GM12878 (cell line): ENCODE measurements at regions not wholly inside any gene's neighbourhood (a gene's known extent, or its start where the extent isn't known, plus 50 kb on each side); places are given as distances from the start of the nearest gene placed in this dataset.

ENCODE experiments used
- ATAC-seq: fragments of 200-7000 bp; cut with Tn5 transposase; 3 replicates; pipeline ENCODE4 v1.9.1; 2020; ENCODE audit warnings: mild to moderate bottlenecking, moderate library complexity
- BruUV-seq: library from RNA; stranded (reverse); fragments of 400-500 nt; replicated peaks from 2 replicates; lab custom pipeline; 2021; lab: Mats Ljungman, UMichigan
- CTCF ChIA-PET: fragments of 300-600 bp; sonication (Branson Sonifier 250); formaldehyde crosslinking; extraction: SDS; loops from one replicate; lab custom pipeline; 2021; ENCODE audit warnings: inconsistent platforms; lab: Yijun Ruan, JAX
- POLR2A ChIA-PET: fragments of 350-600 bp; formaldehyde crosslinking; extraction: SDS; loops from one replicate; lab custom pipeline; 2021; ENCODE audit warnings: inconsistent platforms; lab: Charles Lee
- RAD21 ChIA-PET: fragments of 300-600 bp; sonication (Branson Sonifier 250); formaldehyde crosslinking; loops from one replicate; lab custom pipeline; 2023; ENCODE audit warnings: antibody characterized with exemption; ENCODE audit not compliant: unreplicated experiment; lab: Charles Lee
- SMC1A ChIA-PET: fragments of 300-600 bp; sonication (Branson Sonifier 250); formaldehyde crosslinking; loops from one replicate; lab custom pipeline; 2023; ENCODE audit not compliant: unreplicated experiment, uncharacterized antibody; lab: Charles Lee
- DNase-seq: peaks from one replicate; pipeline ENCODE4 v3.0.0-alpha.2; 2011; ENCODE audit warnings: low read depth, low spot score
- FAIRE-seq: peaks from 3 replicates; lab custom pipeline; 2011; peaks lifted over from hg19 to GRCh38; lab: Jason Lieb, UNC
- H2AFZ ChIP-seq: 2 replicates; pipeline ENCODE4 v1.6.0; 2011; ENCODE audit warnings: low read depth, low read length, control low read depth; ENCODE audit not compliant: control insufficient read depth
- H3K27ac ChIP-seq: 2 replicates; pipeline ENCODE4 v1.5.1; 2011; ENCODE audit warnings: control low read depth; ENCODE audit not compliant: control insufficient read depth, insufficient read depth
- H3K27me3 ChIP-seq, 2 experiments: replicated peaks in 1 of 2; 2 replicates each; pipeline versions ENCODE4 v1.6.0 to v1.6.1; 2011; ENCODE audit warnings: low read length in 1 of 2; ENCODE audit not compliant: control insufficient read depth in 2 of 2, insufficient read depth in 2 of 2
- H3K36me3 ChIP-seq, 2 experiments: 2 replicates each; pipeline ENCODE4 v1.5.1; 2011; ENCODE audit warnings: low read length in 1 of 2; ENCODE audit not compliant: control insufficient read depth in 2 of 2, insufficient read depth in 2 of 2
- H3K4me1 ChIP-seq: 2 replicates; pipeline ENCODE4 v1.6.1; 2011; ENCODE audit warnings: mild to moderate bottlenecking, low read length, moderate library complexity, mixed read lengths; ENCODE audit not compliant: control insufficient read depth, insufficient read depth
- H3K4me2 ChIP-seq: 2 replicates; pipeline ENCODE4 v1.6.0; 2011; ENCODE audit warnings: control low read depth; ENCODE audit not compliant: control insufficient read depth, insufficient read depth
- H3K4me3 ChIP-seq: fragments of 200-600 bp; sonication (generic); 2 replicates; pipeline ENCODE4 v1.5.1; 2016
- H3K79me2 ChIP-seq: 2 replicates; pipeline ENCODE4 v1.6.0; 2011; ENCODE audit warnings: low read length; ENCODE audit not compliant: control insufficient read depth, insufficient read depth
- H3K9ac ChIP-seq: 2 replicates; pipeline ENCODE4 v1.8.0; 2011; ENCODE audit warnings: low read length, control low read depth, mixed read lengths; ENCODE audit not compliant: control insufficient read depth, insufficient read depth
- H3K9me3 ChIP-seq: replicated peaks from 3 replicates; pipeline ENCODE4 v1.5.1; 2011; ENCODE audit warnings: mild to moderate bottlenecking, low read length; ENCODE audit not compliant: control insufficient read depth, insufficient read depth
- H4K20me1 ChIP-seq: 2 replicates; pipeline ENCODE4 v1.6.0; 2011; ENCODE audit not compliant: control insufficient read depth, insufficient read depth
- ASH2L ChIP-seq: fragments of 300-600, 200-600 bp; sonication (generic); IDR thresholded peaks from 2 replicates; pipeline ENCODE4 v1.6.1; 2017; ENCODE audit warnings: low read depth, mild to moderate bottlenecking, borderline replicate concordance
- NFYB ChIP-seq: IDR thresholded peaks from 2 replicates; pipeline ENCODE4 v1.6.1; 2011; ENCODE audit warnings: low read depth, mild to moderate bottlenecking, low read length, improper control_type of control experiment, moderate library complexity; ENCODE audit not compliant: insufficient read depth
- PAX5 ChIP-seq: IDR thresholded peaks from 2 replicates; pipeline ENCODE4 v1.6.1; 2011; ENCODE audit warnings: low read depth, low read length, borderline replicate concordance
- RCOR1 ChIP-seq: conservative IDR thresholded peaks from 2 replicates; pipeline ENCODE4 v1.6.1; 2012; ENCODE audit warnings: low read depth, low read length, improper control_type of control experiment
- RUNX3 ChIP-seq: IDR thresholded peaks from 2 replicates; pipeline ENCODE4 v1.6.1; 2012; ENCODE audit warnings: low read length, inconsistent platforms
- SKIL ChIP-seq: fragments of 450-650 bp; IDR thresholded peaks from 2 replicates; pipeline ENCODE4 v1.6.1; 2017; ENCODE audit warnings: mild to moderate bottlenecking, low read depth, inconsistent platforms; ENCODE audit not compliant: poor library complexity, severe bottlenecking
- TAF1 ChIP-seq: IDR thresholded peaks from 2 replicates; pipeline ENCODE4 v1.6.1; 2011; ENCODE audit warnings: mild to moderate bottlenecking, low read depth, low read length, borderline replicate concordance
- ZNF274 ChIP-seq: IDR thresholded peaks from one replicate; pipeline ENCODE4 v1.8.0; 2011; ENCODE audit not compliant: insufficient read length, insufficient read depth
- WGBS: methylation state at CpG from one replicate; pipeline ENCODE4 v1.1.6; 2016; ENCODE audit warnings: low lambda C conversion rate; ENCODE audit not compliant: insufficient replicate concordance, insufficient coverage; ENCODE audit errors: missing lambda C conversion rate; 5-methylcytosine and 5-hydroxymethylcytosine counted together
- in situ Hi-C: fragments of 300-500 bp; cut with MboI; formaldehyde crosslinking; loops from 9 replicates; pipeline ENCODE4 v1.14.3; 2018; ENCODE audit warnings: mixed read lengths
- intact Hi-C: fragments of 100-400 bp; cut with micrococcal nuclease; formaldehyde crosslinking; loops from one replicate; pipeline ENCODE4 v1.14.2; 2022; ENCODE audit not compliant: unreplicated experiment
- TF ChIP-seq, protein P1 (sequence below): IDR thresholded peaks from 2 replicates; pipeline ENCODE4 v1.6.1; 2012; ENCODE audit warnings: low read depth, low read length, improper control_type of control experiment
- TF ChIP-seq, protein P2 (sequence below): fragments of 450-650 bp; IDR thresholded peaks from 2 replicates; pipeline ENCODE4 v1.6.1; 2018; ENCODE audit warnings: borderline replicate concordance, mild to moderate bottlenecking; ENCODE audit not compliant: partially characterized antibody

DNA sequence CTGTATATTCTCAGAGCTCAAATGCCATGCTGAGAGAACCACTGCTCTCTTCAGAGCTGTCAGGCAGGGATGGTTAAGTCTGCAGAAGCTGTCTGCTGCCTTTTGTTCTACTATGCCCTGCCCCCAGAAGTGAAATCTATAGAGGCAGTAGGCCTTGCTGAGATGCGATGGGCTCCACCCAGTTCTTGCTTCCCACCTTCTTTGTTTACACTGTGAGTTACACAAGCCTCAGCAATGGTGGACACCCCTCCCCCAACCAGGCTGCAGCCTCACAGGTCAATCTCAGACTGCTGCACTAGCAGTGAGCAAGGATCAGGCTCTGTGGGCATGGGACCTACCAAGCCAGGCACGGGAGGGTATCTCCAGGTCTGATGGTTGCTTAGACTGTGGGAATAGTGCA, 271.6 kb downstream of the CENPC start:
- H3K36me3 ChIP-seq, result no peaks in the 10 kb centered on the region
- no peaks in the 10 kb centered on the region for H3K79me2 ChIP-seq
- H4K20me1 ChIP-seq, result no peaks in the 10 kb centered on the region
- H3K27me3 ChIP-seq, result no peaks in the 10 kb centered on the region
- intact Hi-C loops (no loop called here), in situ Hi-C loops (no loop called here)
- BruUV-seq, result no TSS peak
- 13% methylated on average over 2 of the region's 2 CpGs for WGBS
- ChIA-PET RAD21 (no interaction called here), SMC1A (no interaction called here), POLR2A (no interaction called here), CTCF (no interaction called here)
- no peak for ATAC-seq
- H3K4me2 ChIP-seq, result no peak overlapping the region
- H3K9ac ChIP-seq, result no peak overlapping the region
- H3K9me3 ChIP-seq, result no peaks in the 10 kb centered on the region; the same call in 2 of the 3 replicates
- FAIRE-seq, result no peak
- TF ChIP-seq ASH2L (no peak), TAF1 (no peak), RCOR1 (no peak), NFYB (no peak), RUNX3 (no peak), PAX5 (no peak)
- TF ChIP-seq, protein P1, sequence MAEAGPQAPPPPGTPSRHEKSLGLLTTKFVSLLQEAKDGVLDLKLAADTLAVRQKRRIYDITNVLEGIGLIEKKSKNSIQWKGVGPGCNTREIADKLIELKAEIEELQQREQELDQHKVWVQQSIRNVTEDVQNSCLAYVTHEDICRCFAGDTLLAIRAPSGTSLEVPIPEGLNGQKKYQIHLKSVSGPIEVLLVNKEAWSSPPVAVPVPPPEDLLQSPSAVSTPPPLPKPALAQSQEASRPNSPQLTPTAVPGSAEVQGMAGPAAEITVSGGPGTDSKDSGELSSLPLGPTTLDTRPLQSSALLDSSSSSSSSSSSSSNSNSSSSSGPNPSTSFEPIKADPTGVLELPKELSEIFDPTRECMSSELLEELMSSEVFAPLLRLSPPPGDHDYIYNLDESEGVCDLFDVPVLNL, result no peak
- no peak overlapping the region for H3K4me3 ChIP-seq
- H3K4me1 ChIP-seq, result no peaks in the 10 kb centered on the region
- no peak for DNase-seq
- no peak overlapping the region for H3K27ac ChIP-seq
- no peak overlapping the region for H2AFZ ChIP-seq

DNA sequence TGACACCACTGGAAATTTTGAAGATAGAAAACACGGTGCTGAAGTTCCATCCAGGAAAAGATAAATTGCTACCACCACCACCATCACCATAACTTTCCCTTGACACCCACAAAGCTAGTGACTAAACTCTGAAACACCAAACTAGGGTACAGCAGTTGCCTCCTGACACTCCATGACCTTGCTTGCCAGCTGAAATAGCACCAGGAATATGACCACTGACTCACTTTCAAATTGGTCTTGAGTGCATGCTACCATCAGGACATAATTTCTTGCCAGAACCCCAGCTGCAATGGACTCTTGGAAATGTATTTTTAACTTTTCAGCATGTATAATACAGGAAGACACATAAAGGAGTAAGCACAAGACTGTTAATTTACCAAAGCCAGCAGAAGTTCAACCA, 283.3 kb downstream of the CENPC start:
- H3K79me2 ChIP-seq, result no peaks in the 10 kb centered on the region
- 0% methylated on average over 1 of the region's 1 CpG for WGBS
- DNase-seq, result no peak
- ChIA-PET SMC1A (no interaction called here), POLR2A (no interaction called here), RAD21 (no interaction called here), CTCF (no interaction called here)
- H3K36me3 ChIP-seq, result no peaks in the 10 kb centered on the region
- no peak overlapping the region for H3K27ac ChIP-seq
- H4K20me1 ChIP-seq, result no peaks in the 10 kb centered on the region
- H3K4me2 ChIP-seq, result no peak overlapping the region
- H2AFZ ChIP-seq, result no peak overlapping the region
- intact Hi-C loops (no loop called here), in situ Hi-C loops (no loop called here)
- no peaks in the 10 kb centered on the region for H3K27me3 ChIP-seq
- no peak for ATAC-seq
- no peaks in the 10 kb centered on the region for H3K4me1 ChIP-seq
- TF ChIP-seq, protein P2, sequence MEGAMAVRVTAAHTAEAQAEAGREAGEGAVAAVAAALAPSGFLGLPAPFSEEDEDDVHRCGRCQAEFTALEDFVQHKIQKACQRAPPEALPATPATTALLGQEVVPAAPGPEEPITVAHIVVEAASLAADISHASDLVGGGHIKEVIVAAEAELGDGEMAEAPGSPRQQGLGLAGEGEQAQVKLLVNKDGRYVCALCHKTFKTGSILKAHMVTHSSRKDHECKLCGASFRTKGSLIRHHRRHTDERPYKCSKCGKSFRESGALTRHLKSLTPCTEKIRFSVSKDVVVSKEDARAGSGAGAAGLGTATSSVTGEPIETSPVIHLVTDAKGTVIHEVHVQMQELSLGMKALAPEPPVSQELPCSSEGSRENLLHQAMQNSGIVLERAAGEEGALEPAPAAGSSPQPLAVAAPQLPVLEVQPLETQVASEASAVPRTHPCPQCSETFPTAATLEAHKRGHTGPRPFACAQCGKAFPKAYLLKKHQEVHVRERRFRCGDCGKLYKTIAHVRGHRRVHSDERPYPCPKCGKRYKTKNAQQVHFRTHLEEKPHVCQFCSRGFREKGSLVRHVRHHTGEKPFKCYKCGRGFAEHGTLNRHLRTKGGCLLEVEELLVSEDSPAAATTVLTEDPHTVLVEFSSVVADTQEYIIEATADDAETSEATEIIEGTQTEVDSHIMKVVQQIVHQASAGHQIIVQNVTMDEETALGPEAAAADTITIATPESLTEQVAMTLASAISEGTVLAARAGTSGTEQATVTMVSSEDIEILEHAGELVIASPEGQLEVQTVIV, result no peak
- TF ChIP-seq SKIL (no peak), ZNF274 (no peak)
- BruUV-seq, result no TSS peak
- no peak overlapping the region for H3K9ac ChIP-seq
- no peak overlapping the region for H3K4me3 ChIP-seq
- FAIRE-seq, result no peak
- no peaks in the 10 kb centered on the region for H3K9me3 ChIP-seq
